BJ (cell line): ENCODE measurements at regions not wholly inside any gene's neighbourhood (a gene's known extent, or its start where the extent isn't known, plus 50 kb on each side); places are given as distances from the start of the nearest gene placed in this dataset.
"Not testable (repeated sequence)": the region's sequence is repeated elsewhere in the genome, so short reads cannot be mapped to it uniquely, and the experiment has no call there.

ENCODE experiments used
- CTCF ChIA-PET: fragments of 350-600 bp; formaldehyde crosslinking; extraction: SDS; loops from one replicate; lab custom pipeline; 2021; ENCODE audit warnings: antibody characterized with exemption, inconsistent platforms; lab: Yijun Ruan, JAX
- POLR2A ChIA-PET: fragments of 300-600 bp; sonication (Branson Sonifier 250); formaldehyde crosslinking; extraction: SDS; loops from one replicate; lab custom pipeline; 2021; ENCODE audit warnings: antibody characterized with exemption; lab: Charles Lee
- DNase-seq: peaks from one replicate; pipeline ENCODE4 v3.0.0-alpha.2; 2011; ENCODE audit warnings: low read depth
- H3K27me3 ChIP-seq: 2 replicates; pipeline ENCODE4 v1.6.0; 2011; ENCODE audit warnings: low read length; ENCODE audit not compliant: control insufficient read depth, insufficient read depth
- H3K36me3 ChIP-seq: 2 replicates; pipeline ENCODE4 v1.5.1; 2011; ENCODE audit warnings: low read length; ENCODE audit not compliant: control insufficient read depth, insufficient read depth
- H3K4me3 ChIP-seq: 2 replicates; pipeline ENCODE4 v1.5.1; 2011; ENCODE audit warnings: low read depth, mild to moderate bottlenecking, control low read depth, low read length
- TF ChIP-seq, protein P1 (sequence below): IDR thresholded peaks from 2 replicates; pipeline ENCODE4 v1.5.1; 2011; ENCODE audit warnings: low read depth, mild to moderate bottlenecking, control low read depth, inconsistent platforms, low read length, moderate library complexity; ENCODE audit not compliant: insufficient read depth

GRCh38 chr1:171397851-171398469, 84.0 kb downstream of the FMO4 start:
- H3K27me3 ChIP-seq, result no peaks in the 10 kb centered on the region
- no peaks in the 10 kb centered on the region for H3K36me3 ChIP-seq
- POLR2A ChIA-PET, result no interaction called here
- CTCF ChIA-PET, result interaction anchor here (1.2 kb wide), 1 partner anchor 59 kb away, joined by 3 read pairs; no protein-coding TSS in a partner anchor
- H3K4me3 ChIP-seq, result no peak overlapping the region
- no peak for DNase-seq
- TF ChIP-seq, protein P1, sequence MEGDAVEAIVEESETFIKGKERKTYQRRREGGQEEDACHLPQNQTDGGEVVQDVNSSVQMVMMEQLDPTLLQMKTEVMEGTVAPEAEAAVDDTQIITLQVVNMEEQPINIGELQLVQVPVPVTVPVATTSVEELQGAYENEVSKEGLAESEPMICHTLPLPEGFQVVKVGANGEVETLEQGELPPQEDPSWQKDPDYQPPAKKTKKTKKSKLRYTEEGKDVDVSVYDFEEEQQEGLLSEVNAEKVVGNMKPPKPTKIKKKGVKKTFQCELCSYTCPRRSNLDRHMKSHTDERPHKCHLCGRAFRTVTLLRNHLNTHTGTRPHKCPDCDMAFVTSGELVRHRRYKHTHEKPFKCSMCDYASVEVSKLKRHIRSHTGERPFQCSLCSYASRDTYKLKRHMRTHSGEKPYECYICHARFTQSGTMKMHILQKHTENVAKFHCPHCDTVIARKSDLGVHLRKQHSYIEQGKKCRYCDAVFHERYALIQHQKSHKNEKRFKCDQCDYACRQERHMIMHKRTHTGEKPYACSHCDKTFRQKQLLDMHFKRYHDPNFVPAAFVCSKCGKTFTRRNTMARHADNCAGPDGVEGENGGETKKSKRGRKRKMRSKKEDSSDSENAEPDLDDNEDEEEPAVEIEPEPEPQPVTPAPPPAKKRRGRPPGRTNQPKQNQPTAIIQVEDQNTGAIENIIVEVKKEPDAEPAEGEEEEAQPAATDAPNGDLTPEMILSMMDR, result no peak

DNA sequence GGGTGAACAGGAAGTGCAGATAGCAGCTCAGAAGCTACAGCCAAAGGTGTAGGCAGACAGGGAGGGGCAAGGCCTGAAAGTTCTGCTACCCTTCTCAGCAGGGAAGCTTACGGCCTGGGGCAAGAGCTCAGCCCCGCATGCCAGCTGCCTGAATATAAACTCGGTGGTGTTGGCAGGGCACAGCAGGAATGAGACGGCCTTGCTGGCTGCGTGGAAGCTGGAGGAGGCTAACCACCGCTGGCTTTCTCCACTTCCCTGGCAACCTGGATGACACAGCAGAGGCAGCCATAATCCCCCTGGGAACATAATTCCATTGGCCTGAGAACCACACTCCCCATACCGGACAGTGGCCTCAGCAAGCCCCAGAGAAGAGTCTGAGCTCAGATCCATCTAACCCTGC, 81.9 kb upstream of the PRRC2C start:
- TF ChIP-seq, protein P1, result no peak
- CTCF ChIA-PET, result interaction anchor here (1.1 to 2.5 kb wide), 4 partner anchors 12 to 436 kb away, joined by 4 to 8 read pairs (median 5); partner anchors contain the start of gene FMO4
- POLR2A ChIA-PET, result no interaction called here
- Histone ChIP-seq H3K4me3 (no peak overlapping the region), H3K27me3 (no peaks in the 10 kb centered on the region), H3K36me3 (no peaks in the 10 kb centered on the region)
- DNase-seq, result no peak

DNA sequence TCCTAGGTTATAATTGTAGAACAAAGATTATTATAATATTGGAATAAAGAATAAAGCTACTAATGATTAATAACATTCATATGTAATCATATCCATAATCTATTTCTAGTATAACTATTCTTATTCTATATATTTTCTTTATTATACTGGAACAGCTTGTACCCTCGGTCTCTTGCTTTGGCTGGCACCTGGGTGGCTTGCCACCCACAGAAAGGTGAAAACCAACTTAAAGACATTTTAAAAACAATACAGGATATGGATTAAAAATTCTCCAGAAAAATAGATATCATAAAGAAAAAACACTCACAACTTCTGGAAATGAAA, 80.0 kb upstream of the PRRC2C start:
- Histone ChIP-seq H3K36me3 (no peaks in the 10 kb centered on the region), H3K4me3 (no peak overlapping the region), H3K27me3 (no peaks in the 10 kb centered on the region)
- no peak for DNase-seq
- POLR2A ChIA-PET, result no interaction called here
- CTCF ChIA-PET, result interaction anchor here (0.7 to 2.5 kb wide), 4 partner anchors 14 to 26 kb away, joined by 3 to 5 read pairs (median 4); no protein-coding TSS in a partner anchor
- TF ChIP-seq, protein P1, result no peak

- DNase-seq, H3K4me3 ChIP-seq, POLR2A ChIA-PET, H3K36me3 ChIP-seq, H3K27me3 ChIP-seq, CTCF ChIA-PET: not testable (repeated sequence)
Measured at GRCh38 chr1:171413557-171413956, 71.8 kb upstream of the PRRC2C start.

GRCh38 chr1:171418546-171418945, 66.8 kb upstream of the PRRC2C start:
- CTCF ChIA-PET, result no interaction called here
- no peak overlapping the region for H3K4me3 ChIP-seq
- H3K27me3 ChIP-seq, result no peaks in the 10 kb centered on the region
- POLR2A ChIA-PET, result no interaction called here
- DNase-seq, result no peak
- H3K36me3 ChIP-seq, result no peaks in the 10 kb centered on the region
- TF ChIP-seq, protein P1, result no peak

DNA sequence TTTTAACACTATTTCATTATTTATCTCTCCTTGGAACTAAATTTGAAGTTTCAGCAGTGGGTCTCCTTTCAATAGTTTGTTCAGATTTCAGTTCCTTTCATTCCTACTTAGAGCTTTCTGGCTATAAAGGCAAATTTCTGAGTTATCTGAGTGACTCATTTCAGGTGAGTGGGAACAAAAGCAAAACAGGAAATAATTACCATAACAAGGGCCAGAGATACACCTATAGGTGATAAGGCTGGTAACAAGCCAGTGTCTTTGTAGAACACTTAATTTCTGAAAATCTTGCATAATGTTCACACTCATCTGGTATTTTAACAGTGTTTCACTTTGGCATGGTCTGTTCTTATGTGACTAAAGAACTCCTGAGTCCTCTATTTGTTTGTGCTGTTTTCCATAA, 64.5 kb upstream of the PRRC2C start:
- Histone ChIP-seq H3K36me3 (no peaks in the 10 kb centered on the region), H3K4me3 (no peak overlapping the region), H3K27me3 (no peaks in the 10 kb centered on the region)
- DNase-seq, result no peak
- ChIA-PET POLR2A (no interaction called here), CTCF (no interaction called here)
- TF ChIP-seq, protein P1, result no peak
